ENCODE measurements at regions not wholly inside any gene's neighbourhood (a gene's known extent, or its start where the extent isn't known, plus 50 kb on each side); places are given as distances from the start of the nearest gene placed in this dataset.

DNA sequence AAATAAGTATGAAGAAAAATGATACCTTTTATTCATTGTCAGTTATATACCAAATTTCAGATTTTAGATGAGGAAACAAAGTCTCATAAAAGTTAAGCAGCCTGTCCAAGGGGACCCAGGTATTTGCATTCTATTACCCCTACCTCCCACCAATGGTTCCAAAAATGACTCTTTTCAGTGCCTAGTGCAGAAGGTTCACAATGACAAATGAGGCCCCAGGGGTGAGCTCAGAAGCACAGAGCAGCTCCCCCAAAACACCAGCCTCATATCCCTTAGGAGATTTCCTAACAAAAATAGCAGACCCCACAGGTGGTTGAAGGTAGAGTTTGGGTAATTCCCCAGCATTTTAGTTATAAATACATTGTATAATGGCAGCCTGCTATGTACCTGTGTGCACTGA, 168.6 kb downstream of the REEP3 start:
- TF ChIP-seq, protein P1, sequence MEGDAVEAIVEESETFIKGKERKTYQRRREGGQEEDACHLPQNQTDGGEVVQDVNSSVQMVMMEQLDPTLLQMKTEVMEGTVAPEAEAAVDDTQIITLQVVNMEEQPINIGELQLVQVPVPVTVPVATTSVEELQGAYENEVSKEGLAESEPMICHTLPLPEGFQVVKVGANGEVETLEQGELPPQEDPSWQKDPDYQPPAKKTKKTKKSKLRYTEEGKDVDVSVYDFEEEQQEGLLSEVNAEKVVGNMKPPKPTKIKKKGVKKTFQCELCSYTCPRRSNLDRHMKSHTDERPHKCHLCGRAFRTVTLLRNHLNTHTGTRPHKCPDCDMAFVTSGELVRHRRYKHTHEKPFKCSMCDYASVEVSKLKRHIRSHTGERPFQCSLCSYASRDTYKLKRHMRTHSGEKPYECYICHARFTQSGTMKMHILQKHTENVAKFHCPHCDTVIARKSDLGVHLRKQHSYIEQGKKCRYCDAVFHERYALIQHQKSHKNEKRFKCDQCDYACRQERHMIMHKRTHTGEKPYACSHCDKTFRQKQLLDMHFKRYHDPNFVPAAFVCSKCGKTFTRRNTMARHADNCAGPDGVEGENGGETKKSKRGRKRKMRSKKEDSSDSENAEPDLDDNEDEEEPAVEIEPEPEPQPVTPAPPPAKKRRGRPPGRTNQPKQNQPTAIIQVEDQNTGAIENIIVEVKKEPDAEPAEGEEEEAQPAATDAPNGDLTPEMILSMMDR (IDR thresholded peaks at IDR 0.05; ENCODE audit: low read length) = no peak
- TF ChIP-seq EZH2 (optimal IDR thresholded peaks at IDR 0.05; ENCODE audit: low read depth, low read length) = no peak

Data from MM.1S (cell line).